Smooth muscle cell of the brain vasculature (primary cell): ENCODE measurements at regions not wholly inside any gene's neighbourhood (a gene's known extent, or its start where the extent isn't known, plus 50 kb on each side); places are given as distances from the start of the nearest gene placed in this dataset.

ENCODE experiments used
- DNase-seq: peaks from one replicate; pipeline ENCODE4 v3.0.0-alpha.2; 2012; ENCODE audit warnings: low read depth, low spot score

GRCh38 chr1:55938376-55938850 lies 641.0 kb downstream of the PLPP3 start:
- DNase-seq: no peak

- no peak for DNase-seq
Observed at GRCh38 chr1:55937840-55938375, 641.5 kb downstream of the PLPP3 start.

- DNase-seq: no peak
Observed at GRCh38 chr1:55935236-55935635, 644.1 kb downstream of the PLPP3 start.

GRCh38 chr1:55932402-55932801 lies 647.0 kb downstream of the PLPP3 start:
- DNase-seq: no peak

GRCh38 chr1:55931081-55931940 lies 648.1 kb downstream of the PLPP3 start:
- DNase-seq: no peak

- DNase-seq: no peak
Observed at GRCh38 chr1:55929652-55930051, 649.7 kb downstream of the PLPP3 start.

- DNase-seq: no peak
Observed at GRCh38 chr1:55928576-55928975, 650.8 kb downstream of the PLPP3 start.

GRCh38 chr1:55927702-55928290 lies 651.6 kb downstream of the PLPP3 start:
- no peak for DNase-seq

GRCh38 chr1:55926906-55927471 lies 652.4 kb downstream of the PLPP3 start:
- no peak for DNase-seq

- DNase-seq: no peak
Observed at GRCh38 chr1:55916907-55917306, 662.5 kb downstream of the PLPP3 start.

GRCh38 chr1:55916481-55916880 lies 662.9 kb downstream of the PLPP3 start:
- no peak for DNase-seq

GRCh38 chr1:55913565-55913964 lies 665.8 kb downstream of the PLPP3 start:
- DNase-seq: no peak

- no peak for DNase-seq
Observed at GRCh38 chr1:55912438-55912837, 666.9 kb downstream of the PLPP3 start.

GRCh38 chr1:55904541-55904940 lies 674.8 kb downstream of the PLPP3 start:
- no peak for DNase-seq

GRCh38 chr1:55898181-55898580 lies 681.2 kb downstream of the PLPP3 start:
- no peak for DNase-seq

- no peak for DNase-seq
Observed at GRCh38 chr1:55896210-55896609, 681.0 kb upstream of the USP24 start.

GRCh38 chr1:55894521-55894920 lies 679.4 kb upstream of the USP24 start:
- DNase-seq: no peak

GRCh38 chr1:55893155-55893554 lies 678.0 kb upstream of the USP24 start:
- DNase-seq: no peak

GRCh38 chr1:55888685-55889317 lies 673.6 kb upstream of the USP24 start:
- no peak for DNase-seq

GRCh38 chr1:55886856-55887712 lies 671.9 kb upstream of the USP24 start:
- no peak for DNase-seq

GRCh38 chr1:55885619-55886018 lies 670.5 kb upstream of the USP24 start:
- DNase-seq: no peak
